ENCODE measurements at regions not wholly inside any gene's neighbourhood (a gene's known extent, or its start where the extent isn't known, plus 50 kb on each side); places are given as distances from the start of the nearest gene placed in this dataset.
"Not testable (repeated sequence)": the region's sequence is repeated elsewhere in the genome, so short reads cannot be mapped to it uniquely, and the experiment has no call there.

GRCh38 chr6:27736686-27737085, 175.5 kb downstream of the OR2B2 start:
- Mint-ChIP-seq H3K9me3 (no peaks in the 10 kb centered on the region), H3K27me3 (ENCODE audit: low read depth) (peaks cover 19% of the 10 kb centered on the region), H3K27ac (ENCODE audit: unreplicated experiment) (no peak overlapping the region), H3K36me3 (ENCODE audit: low read depth) (no peaks in the 10 kb centered on the region), H3K4me1 (no peaks in the 10 kb centered on the region), H3K4me3 (no peak overlapping the region)
- DNase-seq (ENCODE audit: low read depth, low spot score), result no peak
- TF ChIP-seq, protein P1, sequence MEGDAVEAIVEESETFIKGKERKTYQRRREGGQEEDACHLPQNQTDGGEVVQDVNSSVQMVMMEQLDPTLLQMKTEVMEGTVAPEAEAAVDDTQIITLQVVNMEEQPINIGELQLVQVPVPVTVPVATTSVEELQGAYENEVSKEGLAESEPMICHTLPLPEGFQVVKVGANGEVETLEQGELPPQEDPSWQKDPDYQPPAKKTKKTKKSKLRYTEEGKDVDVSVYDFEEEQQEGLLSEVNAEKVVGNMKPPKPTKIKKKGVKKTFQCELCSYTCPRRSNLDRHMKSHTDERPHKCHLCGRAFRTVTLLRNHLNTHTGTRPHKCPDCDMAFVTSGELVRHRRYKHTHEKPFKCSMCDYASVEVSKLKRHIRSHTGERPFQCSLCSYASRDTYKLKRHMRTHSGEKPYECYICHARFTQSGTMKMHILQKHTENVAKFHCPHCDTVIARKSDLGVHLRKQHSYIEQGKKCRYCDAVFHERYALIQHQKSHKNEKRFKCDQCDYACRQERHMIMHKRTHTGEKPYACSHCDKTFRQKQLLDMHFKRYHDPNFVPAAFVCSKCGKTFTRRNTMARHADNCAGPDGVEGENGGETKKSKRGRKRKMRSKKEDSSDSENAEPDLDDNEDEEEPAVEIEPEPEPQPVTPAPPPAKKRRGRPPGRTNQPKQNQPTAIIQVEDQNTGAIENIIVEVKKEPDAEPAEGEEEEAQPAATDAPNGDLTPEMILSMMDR (conservative IDR thresholded peaks at IDR 0.05), result no peak

GRCh38 chr6:27728442-27728841, 183.8 kb downstream of the OR2B2 start:
- Mint-ChIP-seq H3K4me3 (no peak overlapping the region), H3K4me1 (no peaks in the 10 kb centered on the region), H3K27ac (ENCODE audit: unreplicated experiment) (no peak overlapping the region), H3K9me3 (peaks cover 3% of the 10 kb centered on the region), H3K27me3 (ENCODE audit: low read depth) (peaks cover 54% of the 10 kb centered on the region), H3K36me3 (ENCODE audit: low read depth) (no peaks in the 10 kb centered on the region)
- TF ChIP-seq, protein P1 (conservative IDR thresholded peaks at IDR 0.05), result no peak
- no peak for DNase-seq (ENCODE audit: low read depth, low spot score)

DNA sequence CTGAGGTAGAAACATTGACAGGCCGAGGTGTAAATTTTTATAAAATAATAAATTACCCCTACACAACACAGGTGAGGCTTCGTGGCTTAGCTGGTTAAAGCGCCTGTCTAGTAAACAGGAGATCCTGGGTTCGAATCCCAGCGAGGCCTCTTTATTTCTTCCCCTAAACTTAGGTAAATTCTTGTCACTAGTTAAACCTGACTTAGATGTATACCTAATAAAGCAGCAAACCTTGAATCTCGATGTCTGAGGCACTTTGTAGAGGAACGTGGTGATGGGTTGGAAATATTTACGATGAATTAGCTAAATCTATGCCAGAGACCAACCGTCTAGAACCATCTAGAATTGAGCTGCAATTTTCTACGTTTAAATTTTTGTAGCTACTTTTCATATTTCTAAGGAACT, 185.6 kb downstream of the OR2B2 start:
- peaks cover 3% of the 10 kb centered on the region for H3K9me3 Mint-ChIP-seq
- H3K36me3 Mint-ChIP-seq (ENCODE audit: low read depth), result no peaks in the 10 kb centered on the region
- peaks cover 3% of the 10 kb centered on the region for H3K4me1 Mint-ChIP-seq
- no peak overlapping the region for H3K4me3 Mint-ChIP-seq
- H3K27me3 Mint-ChIP-seq (ENCODE audit: low read depth), result peaks cover 63% of the 10 kb centered on the region
- no peak for DNase-seq (ENCODE audit: low read depth, low spot score)
- no peak overlapping the region for H3K27ac Mint-ChIP-seq (ENCODE audit: unreplicated experiment)
- TF ChIP-seq, protein P1 (conservative IDR thresholded peaks at IDR 0.05), result no peak

GRCh38 chr6:27720607-27721580, 191.3 kb downstream of the OR2B2 start:
- no peak for DNase-seq (ENCODE audit: low read depth, low spot score)
- TF ChIP-seq, protein P1 (conservative IDR thresholded peaks at IDR 0.05), result no peak
- no peak overlapping the region for H3K27ac Mint-ChIP-seq (ENCODE audit: unreplicated experiment)
- H3K4me3 Mint-ChIP-seq, result peak overlapping the region; percentile 8
- peaks cover 42% of the 10 kb centered on the region for H3K27me3 Mint-ChIP-seq (ENCODE audit: low read depth)
- H3K4me1 Mint-ChIP-seq, result peaks cover 10% of the 10 kb centered on the region
- no peaks in the 10 kb centered on the region for H3K9me3 Mint-ChIP-seq
- H3K36me3 Mint-ChIP-seq (ENCODE audit: low read depth), result no peaks in the 10 kb centered on the region

DNA sequence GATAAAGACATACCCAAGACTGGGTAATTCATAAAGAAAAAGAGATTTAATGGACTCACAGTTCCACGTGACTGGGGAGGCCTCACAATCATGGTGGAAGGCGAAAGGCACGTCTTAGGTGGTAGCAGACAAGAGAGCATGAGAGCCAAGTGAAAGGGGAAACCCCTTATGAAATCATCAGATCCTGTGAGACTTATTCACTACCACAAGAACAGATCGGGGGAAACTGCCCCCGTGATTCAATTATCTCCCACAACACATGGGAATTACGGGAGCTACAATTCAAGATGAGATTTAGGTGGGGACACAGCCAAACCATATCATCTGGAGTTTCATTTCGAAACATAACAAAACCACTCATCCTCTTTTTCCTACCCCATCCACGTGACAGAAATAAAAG, 193.2 kb downstream of the OR2B2 start:
- peaks cover 10% of the 10 kb centered on the region for H3K4me1 Mint-ChIP-seq
- not testable (repeated sequence) for H3K9me3 Mint-ChIP-seq; DNase-seq (ENCODE audit: low read depth, low spot score); H3K4me3 Mint-ChIP-seq; H3K36me3 Mint-ChIP-seq (ENCODE audit: low read depth); H3K27ac Mint-ChIP-seq (ENCODE audit: unreplicated experiment)
- peaks cover 35% of the 10 kb centered on the region for H3K27me3 Mint-ChIP-seq (ENCODE audit: low read depth)

DNA sequence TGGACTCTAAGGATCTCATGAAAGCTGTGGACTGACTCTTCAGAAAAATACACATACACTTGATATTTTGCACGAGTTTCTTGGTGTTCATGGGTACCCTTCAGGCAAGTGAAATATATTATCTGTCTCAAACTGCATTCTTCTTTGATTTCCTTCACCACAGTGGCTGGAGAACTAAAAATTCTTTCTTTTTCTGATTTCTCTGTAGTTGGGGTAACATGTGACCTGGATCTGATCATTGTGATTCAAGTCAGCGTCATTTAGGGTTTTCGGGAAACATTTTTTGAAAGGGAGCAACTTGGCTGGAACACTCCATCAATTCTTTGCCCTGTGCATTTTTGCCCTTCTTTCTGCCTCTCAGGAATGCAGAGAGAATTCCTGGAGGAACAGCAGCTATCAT, 205.8 kb downstream of the OR2B2 start:
- H3K27me3 Mint-ChIP-seq (ENCODE audit: low read depth), result no peaks in the 10 kb centered on the region
- H3K36me3 Mint-ChIP-seq (ENCODE audit: low read depth), result peaks cover 27% of the 10 kb centered on the region
- no peaks in the 10 kb centered on the region for H3K9me3 Mint-ChIP-seq
- H3K27ac Mint-ChIP-seq (ENCODE audit: unreplicated experiment), result no peak overlapping the region
- H3K4me3 Mint-ChIP-seq, result no peak overlapping the region
- DNase-seq (ENCODE audit: low read depth, low spot score), result no peak
- no peaks in the 10 kb centered on the region for H3K4me1 Mint-ChIP-seq
- TF ChIP-seq, protein P1 (conservative IDR thresholded peaks at IDR 0.05), result no peak
